ENCODE measurements at regions not wholly inside any gene's neighbourhood (a gene's known extent, or its start where the extent isn't known, plus 50 kb on each side); places are given as distances from the start of the nearest gene placed in this dataset.

DNA sequence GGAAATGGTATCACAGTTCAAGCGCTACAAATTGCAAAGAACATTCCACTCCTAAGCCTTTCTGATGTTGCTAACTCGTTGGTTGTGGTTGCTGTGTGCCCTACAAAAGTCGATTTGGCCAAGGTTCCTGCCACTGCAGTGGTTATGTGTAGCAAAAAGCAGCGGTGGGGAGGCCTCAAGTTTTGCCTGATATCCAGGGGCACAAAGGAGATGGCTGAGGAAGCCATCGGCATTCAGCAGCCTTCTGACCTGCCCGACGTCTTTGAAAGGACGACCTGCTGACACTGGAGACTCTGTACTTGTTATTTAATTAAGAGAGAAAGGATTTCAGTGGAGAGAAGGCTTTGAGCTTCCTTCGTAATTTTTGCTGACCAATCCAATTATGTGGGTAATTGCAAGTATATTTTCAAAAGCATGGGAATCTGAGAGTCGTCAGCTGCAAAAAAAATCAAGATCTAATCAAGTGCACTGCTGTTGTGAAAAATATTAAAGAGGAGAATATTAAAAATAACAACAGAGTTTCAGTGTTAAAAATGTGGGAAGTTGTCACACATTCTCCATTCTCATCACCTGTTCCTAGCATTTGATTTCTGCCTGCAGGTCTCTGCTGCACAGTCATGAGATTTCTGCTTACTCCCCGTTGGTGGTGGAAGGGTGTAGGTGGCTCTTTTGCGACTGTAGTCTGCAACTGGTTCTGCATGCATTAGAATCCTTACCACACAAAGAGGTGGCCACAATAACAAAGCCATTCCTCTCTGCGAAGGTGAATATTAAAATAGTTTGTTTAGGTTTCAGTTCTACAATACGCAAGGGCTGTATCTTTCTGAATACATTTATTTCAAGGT lies 319.2 kb downstream of the IRX2 start:
- intact Hi-C loops (cut with DNase I) = no loop called here
- no peak for DNase-seq (ENCODE audit: low spot score)
- ATAC-seq = no peak

DNA sequence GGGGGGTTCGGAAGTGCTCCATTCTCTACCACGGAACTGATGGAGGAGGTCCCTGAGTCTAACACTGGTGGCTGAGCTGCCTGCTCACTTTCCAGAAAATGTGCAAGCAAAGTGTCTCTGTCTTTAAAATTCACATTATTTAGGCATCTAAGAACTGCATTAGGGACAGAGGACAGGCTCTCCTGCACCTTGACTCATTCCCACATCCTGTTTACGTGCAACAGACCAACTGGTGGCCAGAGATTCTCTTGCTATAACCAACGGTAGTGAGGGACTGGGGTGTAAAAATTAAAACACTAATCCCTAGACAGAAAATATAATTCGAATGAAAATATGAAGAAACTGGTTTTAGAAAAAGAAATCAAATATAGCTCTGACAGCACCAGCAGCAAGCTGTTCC lies 320.9 kb downstream of the IRX2 start:
- DNase-seq (ENCODE audit: low spot score) = no peak
- intact Hi-C loops (cut with DNase I) = no loop called here
- no peak for ATAC-seq

DNA sequence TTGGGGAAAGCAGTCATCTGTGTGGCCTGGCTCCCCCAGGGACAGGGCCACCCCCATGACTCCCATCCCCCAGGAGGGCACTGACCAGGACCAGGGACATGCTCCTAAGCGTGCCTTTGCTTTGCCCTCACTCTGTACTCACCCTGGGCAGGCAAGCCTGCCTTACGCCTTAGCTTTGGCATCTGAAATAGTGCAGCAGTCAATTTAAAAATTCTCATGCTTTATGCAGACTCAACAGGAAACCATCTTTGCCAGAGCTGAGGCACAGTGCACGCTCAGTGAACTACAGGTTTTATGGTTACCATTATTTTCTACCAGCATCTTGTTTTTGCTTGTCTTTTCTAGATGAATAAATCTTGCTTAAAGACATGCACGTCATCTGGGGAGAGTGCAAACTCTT lies 323.5 kb downstream of the IRX2 start:
- ATAC-seq (no peak), DNase-seq (ENCODE audit: low spot score) (no peak)
- intact Hi-C loops (cut with DNase I) = no loop called here

DNA sequence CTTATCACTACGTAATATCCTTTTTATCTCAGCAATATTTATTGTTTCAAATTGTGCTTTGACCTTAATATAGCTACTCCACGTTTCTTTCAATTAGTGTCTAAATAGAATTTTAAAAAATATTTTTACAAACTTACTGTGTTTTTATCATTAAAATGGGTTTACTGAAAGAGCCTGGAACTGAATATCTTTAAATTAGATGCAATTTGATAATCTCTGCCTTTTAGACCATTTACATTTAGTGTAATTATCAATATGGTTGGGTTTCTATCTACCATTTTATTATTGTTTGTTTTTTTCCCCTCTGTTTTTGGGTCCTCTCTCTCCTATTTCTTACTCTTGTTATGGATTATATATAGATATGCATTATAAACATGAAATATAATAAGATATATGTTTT lies 327.8 kb downstream of the IRX2 start:
- no peak for DNase-seq (ENCODE audit: low spot score)
- intact Hi-C loops (cut with DNase I) = no loop called here
- no peak for ATAC-seq

DNA sequence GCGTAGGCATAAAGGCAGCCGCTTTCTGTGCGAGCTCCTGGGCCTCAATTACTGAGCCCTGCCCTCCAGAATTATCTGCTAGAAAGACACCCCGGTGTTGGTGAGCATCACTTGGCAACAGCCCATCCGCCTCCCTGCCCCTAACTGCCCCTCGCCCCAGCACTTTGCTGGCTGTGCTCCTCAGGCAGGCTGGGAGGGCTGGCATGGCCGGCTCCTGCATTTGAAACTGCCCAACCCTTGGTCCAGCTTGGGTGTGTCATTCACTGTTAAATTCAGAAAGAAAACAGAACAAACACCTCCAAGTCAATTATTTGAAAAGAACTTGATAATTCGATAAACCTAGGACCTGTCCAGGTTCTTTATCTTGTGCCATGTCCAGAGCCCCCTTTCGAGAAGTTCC lies 334.2 kb downstream of the IRX2 start:
- intact Hi-C loops (cut with DNase I) = no loop called here
- DNase-seq (ENCODE audit: low spot score) = no peak
- ATAC-seq = no peak

DNA sequence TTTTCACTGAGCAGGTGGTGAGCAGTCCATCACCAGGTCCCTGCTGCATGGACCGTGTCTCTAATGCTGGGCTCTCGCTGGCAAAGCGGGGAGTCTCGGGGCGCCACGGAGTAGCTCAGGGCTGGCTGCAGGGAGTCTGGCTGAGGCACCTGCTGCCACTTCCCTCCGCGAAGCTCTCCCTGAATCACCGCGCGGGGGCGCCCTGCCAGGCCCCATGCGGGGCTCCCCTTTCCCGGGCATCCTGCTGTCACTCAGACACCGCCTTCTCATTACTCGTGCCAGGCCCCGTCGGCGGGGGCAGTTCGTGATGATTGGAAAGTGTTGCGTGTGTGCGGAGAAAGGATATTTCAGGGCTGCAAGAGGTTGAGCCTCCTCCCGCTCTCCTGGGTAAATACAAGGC lies 335.8 kb downstream of the IRX2 start:
- ATAC-seq (no peak), DNase-seq (ENCODE audit: low spot score) (no peak)
- intact Hi-C loops (cut with DNase I) = no loop called here

DNA sequence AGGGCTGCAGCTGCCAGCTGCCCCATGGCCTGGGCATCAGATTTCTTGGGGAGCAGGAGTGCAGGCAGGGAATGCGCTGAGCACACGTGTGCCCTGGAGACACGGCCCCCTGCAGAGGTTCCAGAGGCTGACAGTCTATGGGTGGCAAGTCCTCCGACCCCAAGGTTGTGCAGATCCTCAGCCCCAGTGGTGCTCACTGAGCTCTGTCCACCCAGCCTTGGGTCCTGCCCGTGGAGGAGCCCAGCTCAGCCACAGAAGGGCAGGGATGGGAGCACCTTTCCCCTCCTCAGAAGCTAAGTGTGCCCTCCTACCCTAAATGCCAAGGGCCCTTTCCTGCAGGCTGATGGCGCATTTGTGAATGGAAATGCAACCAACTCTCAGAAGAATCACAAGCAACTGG lies 341.0 kb downstream of the IRX2 start:
- intact Hi-C loops (cut with DNase I) = no loop called here
- DNase-seq (ENCODE audit: low spot score) (no peak), ATAC-seq (no peak)

DNA sequence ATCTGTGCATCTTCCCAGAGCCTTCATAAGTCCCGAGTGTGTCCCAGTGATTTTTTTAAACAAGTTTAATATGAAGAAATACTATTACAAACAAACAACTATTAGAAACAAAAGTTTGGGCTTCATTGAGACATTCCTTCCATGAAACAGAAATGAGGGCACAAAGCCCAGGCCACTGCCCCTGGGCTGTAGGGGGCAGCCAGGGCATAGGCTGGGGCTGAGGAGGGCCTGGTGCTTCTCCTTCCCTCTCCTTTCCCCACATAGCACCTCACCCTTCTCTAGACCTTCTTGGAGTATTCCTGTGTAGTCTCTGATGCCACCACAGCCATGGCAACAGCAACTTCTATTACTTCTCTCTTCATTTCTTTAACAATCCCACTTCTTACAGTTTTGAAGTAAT lies 348.2 kb downstream of the IRX2 start:
- intact Hi-C loops (cut with DNase I) = no loop called here
- DNase-seq (ENCODE audit: low spot score) = no peak
- ATAC-seq = no peak

DNA sequence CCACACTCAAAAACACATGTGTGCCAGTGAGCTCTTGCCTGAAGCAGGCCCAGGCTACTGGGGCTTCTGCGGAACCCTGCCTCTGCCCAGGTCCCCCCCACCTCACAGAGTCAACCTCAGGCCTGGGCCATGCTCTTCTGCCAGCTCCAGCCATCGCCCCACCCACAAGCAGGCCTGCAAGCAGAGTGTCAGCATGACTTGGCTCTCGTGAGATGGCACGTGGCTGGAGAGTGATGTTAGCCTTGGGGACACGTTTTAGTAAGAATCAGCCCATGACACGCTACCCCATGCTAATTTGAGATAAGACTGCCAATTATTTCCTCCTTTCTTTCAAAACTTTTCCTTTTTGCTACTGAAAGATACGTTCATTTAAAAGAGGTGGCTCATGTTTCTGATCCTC lies 351.7 kb downstream of the IRX2 start:
- intact Hi-C loops (cut with DNase I) = no loop called here
- ATAC-seq (no peak), DNase-seq (ENCODE audit: low spot score) (no peak)

DNA sequence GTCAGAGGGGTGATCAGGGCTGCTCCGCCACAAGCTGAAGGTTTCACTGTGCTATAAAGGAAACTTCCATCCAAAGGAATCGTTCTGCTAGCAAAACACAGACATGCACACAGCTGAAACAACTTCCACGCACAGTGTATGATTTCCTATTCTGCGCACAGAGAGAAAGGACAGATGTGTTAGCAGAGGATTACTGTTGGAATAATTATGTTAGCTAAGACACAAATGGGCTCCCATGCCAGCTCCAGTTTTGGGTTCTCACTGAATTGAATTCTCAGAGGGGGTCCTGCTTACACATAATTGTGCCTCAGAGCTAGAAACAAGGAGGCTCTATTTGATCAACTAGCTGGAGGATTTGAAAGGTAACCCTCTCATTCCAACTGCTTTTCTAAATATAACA lies 352.4 kb downstream of the IRX2 start:
- intact Hi-C loops (cut with DNase I) = no loop called here
- no peak for ATAC-seq
- DNase-seq (ENCODE audit: low spot score) = peak; percentile 17

DNA sequence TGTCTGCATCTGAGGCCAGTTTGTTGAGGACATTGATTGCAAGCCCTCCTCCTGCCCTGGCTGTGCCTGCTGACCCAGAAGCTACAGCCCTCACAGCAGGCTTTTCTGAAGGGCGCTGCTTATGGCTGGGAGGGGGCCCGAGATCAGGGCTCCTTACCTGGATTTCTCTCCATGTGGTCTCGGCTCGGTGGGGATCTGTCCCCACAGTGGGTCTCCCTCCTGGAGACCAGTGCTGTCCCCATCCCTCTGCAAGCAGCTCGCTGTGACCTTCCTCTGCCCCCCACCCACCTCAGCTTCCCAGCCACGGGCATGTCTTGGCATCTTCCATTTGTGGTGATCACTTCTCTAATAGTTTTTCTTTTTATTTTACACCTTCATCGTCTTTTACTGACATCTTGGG lies 357.9 kb downstream of the IRX2 start:
- DNase-seq (ENCODE audit: low spot score) (peak; percentile 27), ATAC-seq (no peak)
- intact Hi-C loops (cut with DNase I) = no loop called here

DNA sequence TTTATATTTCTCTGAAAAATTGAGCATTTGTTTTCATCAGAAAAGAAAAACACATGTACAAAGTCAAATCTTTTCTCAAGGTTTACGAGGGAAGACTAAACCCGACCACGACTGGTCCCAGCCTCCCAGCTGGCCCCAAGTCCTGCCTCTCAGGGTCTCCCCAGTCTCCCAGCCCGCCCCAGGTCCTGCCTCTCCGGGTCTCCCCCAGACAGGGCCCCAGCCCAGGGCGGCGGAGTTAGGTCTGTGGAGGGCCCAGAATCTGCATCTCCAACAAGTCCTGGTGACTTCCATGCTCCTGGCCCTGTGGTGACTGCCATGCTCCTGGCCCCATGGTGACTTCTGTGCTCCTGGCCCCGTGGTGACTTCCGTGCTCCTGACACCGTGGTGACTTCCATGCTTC lies 359.9 kb downstream of the IRX2 start:
- intact Hi-C loops (cut with DNase I) = no loop called here
- ATAC-seq (no peak), DNase-seq (ENCODE audit: low spot score) (peak; percentile 47)

DNA sequence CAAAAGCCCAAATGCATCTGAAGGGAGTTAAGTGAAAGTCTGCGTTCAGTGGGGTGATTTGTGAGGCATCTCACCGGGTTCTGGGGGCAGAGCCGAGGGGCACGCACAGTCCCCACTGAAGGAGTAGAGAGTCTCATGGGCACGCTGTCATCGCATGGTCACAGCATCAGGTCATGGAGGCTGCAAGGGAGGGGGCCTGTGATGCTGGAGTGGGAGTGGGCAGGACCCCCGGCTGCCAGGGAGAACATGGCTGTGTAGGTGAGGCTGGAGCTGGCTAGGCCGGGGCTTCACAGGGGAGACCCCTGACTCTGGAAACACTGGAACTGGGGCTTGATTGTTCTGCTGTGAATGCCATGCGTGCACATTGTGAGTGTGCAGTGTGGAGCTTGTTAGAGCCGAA lies 360.5 kb downstream of the IRX2 start:
- intact Hi-C loops (cut with DNase I) = no loop called here
- DNase-seq (ENCODE audit: low spot score) = peak; percentile 39
- ATAC-seq = no peak

DNA sequence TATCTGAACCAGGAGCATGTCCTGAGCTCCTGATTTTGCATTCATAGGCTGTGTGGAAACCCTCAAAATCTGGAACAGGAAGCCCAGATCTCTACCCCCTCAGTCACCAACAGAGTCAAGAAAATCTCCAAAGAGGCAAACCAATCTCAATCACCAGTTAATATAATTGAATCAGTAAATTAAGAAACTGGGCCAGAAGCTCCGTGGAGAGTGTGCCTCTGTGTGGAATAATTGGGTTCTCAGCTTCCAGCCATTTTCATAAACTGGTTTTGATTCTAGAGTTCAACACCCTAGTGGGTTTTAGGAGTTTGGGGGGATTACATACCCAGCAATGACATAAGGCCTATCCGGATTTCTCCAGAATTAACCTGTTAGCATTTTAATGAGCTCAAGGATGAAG lies 362.9 kb downstream of the IRX2 start:
- intact Hi-C loops (cut with DNase I) = no loop called here
- ATAC-seq (no peak), DNase-seq (ENCODE audit: low spot score) (no peak)

DNA sequence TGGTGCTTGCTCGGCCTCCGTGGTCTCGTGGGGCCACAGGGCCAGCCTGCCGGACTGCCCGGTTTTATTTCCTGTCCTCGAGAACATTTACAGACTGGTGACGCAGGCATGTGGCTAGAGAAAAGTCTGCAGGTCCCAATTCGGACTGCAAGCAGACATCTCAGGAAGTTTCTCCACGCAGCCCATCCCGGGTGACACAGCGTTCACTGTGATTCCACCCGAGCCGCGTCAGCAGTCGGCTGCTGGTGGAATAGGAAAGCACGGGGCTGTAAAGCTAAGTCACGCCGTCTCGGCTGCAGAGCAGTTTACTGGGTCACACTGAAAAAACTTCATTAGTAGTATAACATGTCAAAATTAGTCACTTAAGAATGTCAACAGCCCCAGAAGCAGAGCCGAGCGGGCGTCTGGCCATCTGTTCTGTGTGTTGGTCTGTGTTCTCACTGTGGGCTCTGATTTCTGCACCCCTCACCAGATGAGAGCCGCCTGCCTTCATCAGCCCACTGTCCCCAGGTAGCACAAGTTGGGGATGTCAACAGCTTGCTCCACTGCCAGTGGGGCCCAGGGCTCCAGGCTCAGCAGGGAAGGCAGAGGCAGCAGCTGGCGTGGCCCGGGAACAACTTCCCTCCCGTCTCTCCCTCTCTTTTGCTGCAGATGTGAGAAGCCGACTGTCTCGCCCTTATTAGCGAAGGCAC lies 363.7 kb downstream of the IRX2 start:
- ATAC-seq (peak; percentile 25), DNase-seq (ENCODE audit: low spot score) (no peak)
- intact Hi-C loops (cut with DNase I) = no loop called here

DNA sequence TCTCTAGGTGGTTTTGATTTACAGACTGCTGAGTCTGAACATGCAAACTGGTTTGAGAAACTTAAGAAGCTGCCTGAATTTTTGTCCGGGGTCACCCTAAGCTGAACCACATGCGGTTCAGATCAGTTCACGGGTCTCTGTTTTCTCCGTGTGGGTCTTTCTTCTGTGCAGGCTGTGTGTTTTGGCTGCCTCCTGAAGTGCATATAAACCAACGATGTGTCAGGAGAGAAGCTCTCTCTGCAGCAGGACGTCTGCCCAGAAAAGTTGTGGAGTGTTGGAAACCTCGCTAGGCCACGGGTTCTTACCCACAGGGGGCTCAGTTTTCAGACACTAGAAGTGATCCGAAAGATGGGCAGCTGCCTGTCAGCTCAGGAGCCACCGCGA lies 364.2 kb downstream of the IRX2 start:
- ATAC-seq = no peak
- no peak for DNase-seq (ENCODE audit: low spot score)
- intact Hi-C loops (cut with DNase I) = no loop called here

DNA sequence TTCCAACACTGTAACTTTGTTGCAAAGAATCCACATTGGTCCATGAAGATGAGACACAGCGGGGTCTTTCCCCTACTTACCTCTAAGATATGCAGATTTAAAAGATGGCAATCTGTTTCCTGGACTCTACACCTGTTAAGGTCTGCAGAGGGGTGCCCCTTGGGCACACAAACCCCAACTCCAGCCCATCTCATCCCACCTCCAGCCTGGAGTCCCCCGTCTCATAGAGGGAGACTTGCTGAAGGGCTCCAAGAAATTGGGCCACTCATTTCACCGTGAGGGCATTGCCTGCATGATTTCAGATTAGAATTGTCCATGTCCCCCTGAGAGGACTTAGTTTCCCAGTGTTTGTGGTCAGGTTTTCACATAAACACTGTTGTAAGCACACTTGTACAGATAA lies 365.7 kb downstream of the IRX2 start:
- no peak for DNase-seq (ENCODE audit: low spot score)
- intact Hi-C loops (cut with DNase I) = no loop called here
- no peak for ATAC-seq

DNA sequence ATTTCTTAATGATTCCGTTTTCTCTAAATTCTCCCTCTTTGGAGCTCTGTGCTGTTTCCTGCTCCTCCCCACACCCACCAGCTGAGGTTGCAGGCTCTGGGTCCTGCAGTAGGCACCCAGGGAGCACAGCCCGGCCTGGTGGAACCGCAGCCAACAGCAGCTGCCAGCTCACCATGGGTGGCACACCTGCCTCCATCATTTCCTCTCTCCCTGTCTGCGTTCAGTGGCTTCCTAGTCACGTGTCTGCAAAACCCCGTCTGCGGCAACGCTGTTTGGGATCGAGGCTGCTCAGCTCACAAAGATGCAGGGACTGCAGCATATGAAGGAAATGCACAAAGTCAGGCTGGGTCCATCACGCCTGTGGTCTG lies 367.8 kb downstream of the IRX2 start:
- DNase-seq (ENCODE audit: low spot score) (peak; percentile 25), ATAC-seq (no peak)
- intact Hi-C loops (cut with DNase I) = no loop called here

DNA sequence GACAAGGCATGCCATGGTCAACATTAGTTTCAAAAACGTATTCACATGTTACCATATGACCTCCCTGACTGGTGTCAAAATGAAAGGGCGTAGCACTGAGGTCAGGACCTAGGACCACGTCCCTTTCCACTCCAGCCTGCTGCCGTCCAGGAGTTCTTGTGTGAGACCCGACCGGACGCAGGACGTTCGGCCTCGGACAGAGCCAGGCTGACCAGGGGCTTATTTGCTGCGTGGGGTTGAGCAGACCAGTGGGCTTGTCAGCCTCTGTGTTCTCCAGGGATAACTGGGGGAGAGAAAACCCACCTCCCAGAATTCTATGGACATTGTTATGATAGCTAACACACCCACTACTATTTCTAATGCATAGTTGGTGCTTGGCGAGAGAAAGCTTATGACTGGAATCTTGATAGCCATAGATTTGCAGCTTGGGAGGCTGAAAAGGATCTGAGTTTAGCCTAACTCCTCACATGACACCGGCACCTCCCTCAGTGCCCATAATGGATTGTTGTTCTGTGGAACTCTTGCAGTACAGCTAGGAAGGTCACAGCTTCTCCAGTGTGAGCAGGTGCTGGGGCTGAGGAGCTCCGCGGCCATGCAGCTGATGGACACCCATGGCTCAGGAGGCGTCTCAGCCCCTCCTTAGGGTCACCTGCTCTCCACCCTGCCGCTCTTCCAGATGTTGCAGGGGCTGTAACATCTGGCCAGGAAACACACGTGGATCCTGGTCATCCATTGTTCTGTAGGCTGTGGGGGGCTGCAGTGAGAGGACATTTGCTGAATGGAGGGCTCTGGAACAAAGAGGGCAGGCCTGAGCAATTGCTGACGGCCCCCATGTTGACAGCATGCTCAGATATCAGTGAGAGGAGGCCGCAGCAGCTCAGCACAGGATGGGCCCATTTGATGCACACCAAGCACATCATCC lies 368.4 kb downstream of the IRX2 start:
- DNase-seq (ENCODE audit: low spot score) = peak; percentile 5
- ATAC-seq = no peak
- intact Hi-C loops (cut with DNase I) = no loop called here

DNA sequence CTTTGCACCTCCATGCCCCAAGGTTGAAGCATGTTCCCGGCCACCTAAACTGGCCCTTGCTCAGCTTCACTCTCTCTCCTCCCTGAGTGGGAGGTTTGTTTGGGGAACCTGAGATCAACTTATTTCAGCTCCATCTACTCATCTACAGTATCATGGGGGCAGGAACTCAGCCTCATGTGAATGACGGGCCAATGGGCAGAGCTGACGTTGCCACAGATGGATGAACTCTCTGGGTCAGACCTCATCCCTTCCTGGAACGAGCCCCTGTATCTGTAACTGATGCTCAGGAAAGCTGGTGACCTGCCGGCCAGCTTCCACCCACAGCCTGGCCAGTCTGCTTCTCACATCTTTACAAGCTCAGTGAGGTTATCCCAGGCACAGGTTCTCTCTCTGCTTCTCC lies 369.6 kb downstream of the IRX2 start:
- intact Hi-C loops (cut with DNase I) = no loop called here
- ATAC-seq (no peak), DNase-seq (ENCODE audit: low spot score) (peak; percentile 7)
